BJ (cell line): ENCODE measurements at regions not wholly inside any gene's neighbourhood (a gene's known extent, or its start where the extent isn't known, plus 50 kb on each side); places are given as distances from the start of the nearest gene placed in this dataset.
"Not testable (repeated sequence)": the region's sequence is repeated elsewhere in the genome, so short reads cannot be mapped to it uniquely, and the experiment has no call there.

Experiments
- CTCF ChIA-PET: fragments of 350-600 bp; formaldehyde crosslinking; extraction: SDS; loops from one replicate; lab custom pipeline; 2021; ENCODE audit warnings: antibody characterized with exemption, inconsistent platforms; lab: Yijun Ruan, JAX
- POLR2A ChIA-PET: fragments of 300-600 bp; sonication (Branson Sonifier 250); formaldehyde crosslinking; extraction: SDS; loops from one replicate; lab custom pipeline; 2021; ENCODE audit warnings: antibody characterized with exemption; lab: Charles Lee
- DNase-seq: peaks from one replicate; pipeline ENCODE4 v3.0.0-alpha.2; 2011; ENCODE audit warnings: low read depth
- H3K27me3 ChIP-seq: 2 replicates; pipeline ENCODE4 v1.6.0; 2011; ENCODE audit warnings: low read length; ENCODE audit not compliant: control insufficient read depth, insufficient read depth
- H3K36me3 ChIP-seq: 2 replicates; pipeline ENCODE4 v1.5.1; 2011; ENCODE audit warnings: low read length; ENCODE audit not compliant: control insufficient read depth, insufficient read depth
- H3K4me3 ChIP-seq: 2 replicates; pipeline ENCODE4 v1.5.1; 2011; ENCODE audit warnings: low read depth, mild to moderate bottlenecking, control low read depth, low read length
- TF ChIP-seq, protein P1 (sequence below): IDR thresholded peaks from 2 replicates; pipeline ENCODE4 v1.5.1; 2011; ENCODE audit warnings: low read depth, mild to moderate bottlenecking, control low read depth, inconsistent platforms, low read length, moderate library complexity; ENCODE audit not compliant: insufficient read depth

DNA sequence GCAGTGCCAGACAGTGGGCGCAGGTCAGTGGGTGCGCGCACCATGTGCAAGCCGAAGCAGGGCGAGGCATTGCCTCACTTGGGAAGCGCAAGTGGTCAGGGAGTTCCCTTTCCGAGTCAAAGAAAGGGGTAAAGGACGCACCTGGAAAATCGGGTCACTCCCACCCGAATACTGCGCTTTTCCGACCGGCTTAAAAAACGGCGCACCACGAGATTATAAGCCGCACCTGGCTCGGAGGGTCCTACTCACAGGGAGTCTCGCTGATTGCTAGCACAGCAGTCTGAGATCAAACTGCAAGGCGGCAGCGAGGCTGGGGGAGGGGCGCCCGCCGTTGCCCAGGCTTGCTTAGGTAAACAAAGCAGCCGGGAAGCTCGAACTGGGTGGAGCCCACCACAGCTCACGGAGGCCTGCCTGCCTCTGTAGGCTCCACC lies 77.9 kb downstream of the NR4A2 start:
- DNase-seq, H3K4me3 ChIP-seq, POLR2A ChIA-PET, H3K27me3 ChIP-seq, H3K36me3 ChIP-seq, CTCF ChIA-PET: not testable (repeated sequence)

DNA sequence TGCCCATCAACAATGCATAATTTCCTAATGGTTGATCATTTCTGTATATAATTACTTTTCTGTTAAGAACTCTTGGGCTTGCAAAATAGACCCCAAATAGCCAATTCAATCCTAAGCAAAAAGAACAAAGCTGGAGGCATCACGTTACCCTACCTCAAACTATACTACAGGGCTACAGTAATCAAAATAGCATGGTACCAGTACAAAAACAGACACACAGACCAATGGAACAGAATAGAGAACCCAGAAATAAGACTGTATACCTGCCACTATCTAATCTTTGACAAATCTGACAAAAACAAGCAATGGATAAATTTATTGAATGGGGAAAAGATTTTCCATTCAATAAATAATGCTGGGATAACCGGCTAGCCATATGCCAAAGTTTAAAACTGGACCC lies 78.8 kb downstream of the NR4A2 start:
- no peaks in the 10 kb centered on the region for H3K27me3 ChIP-seq
- H3K4me3 ChIP-seq, result no peak overlapping the region
- POLR2A ChIA-PET, result no interaction called here
- CTCF ChIA-PET, result no interaction called here
- H3K36me3 ChIP-seq, result no peaks in the 10 kb centered on the region
- DNase-seq, result no peak
- TF ChIP-seq, protein P1, sequence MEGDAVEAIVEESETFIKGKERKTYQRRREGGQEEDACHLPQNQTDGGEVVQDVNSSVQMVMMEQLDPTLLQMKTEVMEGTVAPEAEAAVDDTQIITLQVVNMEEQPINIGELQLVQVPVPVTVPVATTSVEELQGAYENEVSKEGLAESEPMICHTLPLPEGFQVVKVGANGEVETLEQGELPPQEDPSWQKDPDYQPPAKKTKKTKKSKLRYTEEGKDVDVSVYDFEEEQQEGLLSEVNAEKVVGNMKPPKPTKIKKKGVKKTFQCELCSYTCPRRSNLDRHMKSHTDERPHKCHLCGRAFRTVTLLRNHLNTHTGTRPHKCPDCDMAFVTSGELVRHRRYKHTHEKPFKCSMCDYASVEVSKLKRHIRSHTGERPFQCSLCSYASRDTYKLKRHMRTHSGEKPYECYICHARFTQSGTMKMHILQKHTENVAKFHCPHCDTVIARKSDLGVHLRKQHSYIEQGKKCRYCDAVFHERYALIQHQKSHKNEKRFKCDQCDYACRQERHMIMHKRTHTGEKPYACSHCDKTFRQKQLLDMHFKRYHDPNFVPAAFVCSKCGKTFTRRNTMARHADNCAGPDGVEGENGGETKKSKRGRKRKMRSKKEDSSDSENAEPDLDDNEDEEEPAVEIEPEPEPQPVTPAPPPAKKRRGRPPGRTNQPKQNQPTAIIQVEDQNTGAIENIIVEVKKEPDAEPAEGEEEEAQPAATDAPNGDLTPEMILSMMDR, result no peak

DNA sequence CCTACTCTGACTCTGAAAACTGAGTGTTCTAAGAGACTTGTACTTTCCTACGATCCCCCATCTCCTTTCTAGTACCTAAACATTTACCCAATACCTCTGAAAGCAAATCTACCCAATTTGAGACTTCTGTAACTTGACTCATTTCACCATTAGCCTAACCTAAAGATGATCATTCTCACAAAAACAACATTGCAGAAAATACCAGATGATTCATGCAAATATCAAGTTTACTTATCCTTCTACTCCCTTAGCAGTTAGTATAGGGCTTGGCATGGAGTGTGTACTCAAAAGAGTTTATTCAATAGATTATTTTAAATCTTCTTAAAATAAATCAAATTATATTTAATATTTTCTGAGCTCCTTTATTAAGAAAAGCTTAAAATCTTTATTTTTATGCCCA lies 89.6 kb downstream of the NR4A2 start:
- Histone ChIP-seq H3K36me3 (no peaks in the 10 kb centered on the region), H3K27me3 (no peaks in the 10 kb centered on the region), H3K4me3 (no peak overlapping the region)
- ChIA-PET POLR2A (no interaction called here), CTCF (no interaction called here)
- TF ChIP-seq, protein P1, result no peak
- no peak for DNase-seq

DNA sequence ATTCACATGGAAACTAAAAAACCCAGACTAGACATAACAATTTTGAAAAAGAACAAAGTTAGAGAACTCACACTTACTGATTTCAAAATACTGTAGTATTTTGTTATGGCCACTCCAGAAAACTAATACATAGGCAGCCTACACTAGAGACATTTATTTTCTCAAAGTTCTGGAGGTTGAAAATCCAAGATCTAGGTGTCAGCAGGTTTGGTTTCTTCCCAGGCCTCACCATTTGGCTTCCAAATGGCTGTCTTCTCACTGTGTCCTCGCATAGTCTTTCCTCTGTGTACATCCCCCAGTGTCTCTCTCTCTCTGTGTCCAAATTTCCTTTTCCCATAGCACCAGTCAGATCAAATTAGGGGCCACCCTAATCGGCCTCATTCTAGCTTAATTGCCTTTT lies 95.0 kb downstream of the NR4A2 start:
- H3K36me3 ChIP-seq, result no peaks in the 10 kb centered on the region
- TF ChIP-seq, protein P1, result no peak
- no peak overlapping the region for H3K4me3 ChIP-seq
- no peak for DNase-seq
- POLR2A ChIA-PET, result no interaction called here
- CTCF ChIA-PET, result no interaction called here
- H3K27me3 ChIP-seq, result no peaks in the 10 kb centered on the region

DNA sequence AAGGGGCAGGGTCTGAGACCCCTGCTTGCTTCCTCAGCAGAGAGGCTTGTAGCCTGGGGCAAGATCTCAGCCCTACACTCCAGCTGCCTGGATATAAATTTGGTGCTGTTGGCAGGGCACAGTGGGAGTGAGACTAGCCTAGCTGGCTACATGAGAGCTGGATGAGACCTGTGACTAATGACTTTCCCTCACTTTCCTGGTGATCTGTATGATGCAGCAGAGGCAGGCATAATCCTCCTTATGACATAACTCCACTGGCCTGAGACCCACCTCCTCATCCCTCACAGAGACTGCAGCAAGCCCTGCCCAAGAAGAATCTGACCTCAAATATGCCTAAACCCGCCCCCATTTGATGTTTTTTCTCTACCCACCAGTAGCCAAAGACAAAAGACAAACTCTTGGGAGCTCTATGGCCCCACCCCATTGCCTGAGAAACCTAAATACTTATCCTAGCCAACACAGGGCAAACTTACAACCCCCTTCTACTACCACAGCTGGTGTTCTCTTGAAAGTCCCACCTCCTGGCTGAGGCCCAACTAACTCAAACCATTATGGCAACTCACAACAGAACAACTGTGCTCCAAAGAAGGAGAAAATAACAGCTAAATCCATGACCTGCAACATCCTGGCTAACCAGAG lies 102.7 kb downstream of the NR4A2 start:
- POLR2A ChIA-PET, result no interaction called here
- no peaks in the 10 kb centered on the region for H3K27me3 ChIP-seq
- CTCF ChIA-PET, result no interaction called here
- TF ChIP-seq, protein P1, result no peak
- DNase-seq, result no peak
- H3K36me3 ChIP-seq, result no peaks in the 10 kb centered on the region
- H3K4me3 ChIP-seq, result no peak overlapping the region

DNA sequence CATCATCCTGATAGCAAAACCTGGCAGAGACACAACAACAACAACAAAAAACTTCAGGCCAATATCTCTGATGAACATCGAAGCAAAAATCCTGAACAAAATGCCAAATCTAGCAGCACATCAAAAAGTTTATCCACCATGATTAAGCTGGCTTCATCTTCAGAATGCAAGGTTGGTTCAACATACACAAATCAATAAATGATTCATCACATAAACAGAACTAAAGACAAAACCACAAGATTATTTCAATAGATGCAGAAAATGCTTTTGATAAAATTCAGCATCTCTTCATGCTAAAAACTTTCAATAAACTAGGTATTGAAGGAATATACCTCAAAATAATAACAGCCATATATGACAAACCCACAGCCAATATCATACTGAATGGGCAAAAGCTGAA lies 109.2 kb downstream of the NR4A2 start:
- POLR2A ChIA-PET, CTCF ChIA-PET, H3K4me3 ChIP-seq, DNase-seq, H3K27me3 ChIP-seq, H3K36me3 ChIP-seq: not testable (repeated sequence)
